ENCODE measurements at regions not wholly inside any gene's neighbourhood (a gene's known extent, or its start where the extent isn't known, plus 50 kb on each side); places are given as distances from the start of the nearest gene placed in this dataset.

- Histone ChIP-seq H3K27me3 (ENCODE audit: control insufficient read depth, insufficient read depth, low read length) (no peaks in the 10 kb centered on the region), H3K27ac (ENCODE audit: low read length) (no peak overlapping the region), H3K36me3 (ENCODE audit: control insufficient read depth, insufficient read depth, low read length) (no peaks in the 10 kb centered on the region), H3K9me3 (ENCODE audit: control insufficient read depth, insufficient read depth, low read depth, low read length) (no peaks in the 10 kb centered on the region; the same call in 1 of the 2 replicates), H3K4me1 (ENCODE audit: control insufficient read depth, insufficient read depth, low read length) (no peaks in the 10 kb centered on the region), H3K4me3 (ENCODE audit: low read depth in 2 of 2, low read length in 2 of 2) (no peak overlapping the region)
- POLR2A ChIA-PET = no interaction called here
- TF ChIP-seq POLR2AphosphoS5 (IDR thresholded peaks at IDR 0.05; ENCODE audit: low read depth, low read length) (no peak), REST (IDR thresholded peaks at IDR 0.05; ENCODE audit: insufficient read depth in 1 of 2, low read depth in 2 of 2, low read length in 1 of 2) (no peak), TCF7L2 (IDR thresholded peaks at IDR 0.05; ENCODE audit: low read depth, low read length) (no peak), SIN3A (IDR thresholded peaks at IDR 0.05; ENCODE audit: borderline replicate concordance, insufficient read depth, low read depth, low read length) (no peak), CTCF (IDR thresholded peaks at IDR 0.05) (no peak)
- DNase-seq (ENCODE audit: low read depth, low spot score) = no peak
- in situ Hi-C loops (cut with HindIII; ENCODE audit: low pct_unique_long_range_greater_than_20kb, low sequenced_read_pairs) (no loop called here), intact Hi-C loops (cut with micrococcal nuclease; ENCODE audit: unreplicated experiment) (no loop called here)
- BruUV-seq (replicated peaks) = no TSS peak
- CTCF ChIA-PET = no interaction called here
- ATAC-seq = peak; percentile 30; the same call in 1 of the 2 replicates
Measured at GRCh38 chr11:106277484-106277883, 200.0 kb downstream of the AASDHPPT start.

- in situ Hi-C loops (cut with HindIII; ENCODE audit: low pct_unique_long_range_greater_than_20kb, low sequenced_read_pairs) (no loop called here), intact Hi-C loops (cut with micrococcal nuclease; ENCODE audit: unreplicated experiment) (no loop called here)
- POLR2A ChIA-PET = no interaction called here
- no peak for TF ChIP-seq SIN3A (IDR thresholded peaks at IDR 0.05; ENCODE audit: borderline replicate concordance, insufficient read depth, low read depth, low read length)
- no peak for TF ChIP-seq POLR2AphosphoS5 (IDR thresholded peaks at IDR 0.05; ENCODE audit: low read depth, low read length)
- TF ChIP-seq TCF7L2 (IDR thresholded peaks at IDR 0.05; ENCODE audit: low read depth, low read length) = no peak
- TF ChIP-seq REST (IDR thresholded peaks at IDR 0.05; ENCODE audit: insufficient read depth in 1 of 2, low read depth in 2 of 2, low read length in 1 of 2) = no peak
- TF ChIP-seq CTCF (IDR thresholded peaks at IDR 0.05) = no peak
- no peak for ATAC-seq
- H3K4me1 ChIP-seq (ENCODE audit: control insufficient read depth, insufficient read depth, low read length) = no peaks in the 10 kb centered on the region
- H3K27ac ChIP-seq (ENCODE audit: low read length) = no peak overlapping the region
- CTCF ChIA-PET = interaction anchor here (0.6 kb wide), 1 partner anchor 54 kb away, joined by 6 read pairs; no protein-coding TSS in a partner anchor
- no TSS peak for BruUV-seq (replicated peaks)
- H3K4me3 ChIP-seq (ENCODE audit: low read depth in 2 of 2, low read length in 2 of 2) = no peak overlapping the region
- no peak for DNase-seq (ENCODE audit: low read depth, low spot score)
- no peaks in the 10 kb centered on the region for H3K36me3 ChIP-seq (ENCODE audit: control insufficient read depth, insufficient read depth, low read length)
- H3K9me3 ChIP-seq (ENCODE audit: control insufficient read depth, insufficient read depth, low read depth, low read length) = no peaks in the 10 kb centered on the region; the same call in 1 of the 2 replicates
- no peaks in the 10 kb centered on the region for H3K27me3 ChIP-seq (ENCODE audit: control insufficient read depth, insufficient read depth, low read length)
Measured at GRCh38 chr11:106278391-106278790, 200.9 kb downstream of the AASDHPPT start.
